Small intestine (tissue), 7 donors: ENCODE measurements at regions not wholly inside any gene's neighbourhood (a gene's known extent, or its start where the extent isn't known, plus 50 kb on each side); places are given as distances from the start of the nearest gene placed in this dataset.
"Not testable (repeated sequence)": the region's sequence is repeated elsewhere in the genome, so short reads cannot be mapped to it uniquely, and the experiment has no call there.

ENCODE experiments used
- DNase-seq, 2 donors: peaks; one replicate each; pipeline versions ENCODE4 v3.0.0 to v3.0.0-alpha.2; 2013
- FAIRE-seq: peaks from 2 replicates; lab custom pipeline; 2012; peaks lifted over from hg19 to GRCh38; lab: Jason Lieb, UNC
- H3K27ac ChIP-seq, 3 donors: one replicate each; pipeline ENCODE4 v1.5.1; 2013; ENCODE audit warnings: low read length in 2 of 3, mild to moderate bottlenecking in 2 of 3, control low read depth in 1 of 3, inconsistent platforms in 1 of 3, low read depth in 1 of 3, moderate library complexity in 1 of 3
- H3K27me3 ChIP-seq, 3 donors: one replicate each; pipeline ENCODE4 v1.6.1; 2013; ENCODE audit warnings: low read length in 3 of 3, inconsistent platforms in 1 of 3; ENCODE audit not compliant: control insufficient read depth in 3 of 3, insufficient read depth in 3 of 3
- H3K36me3 ChIP-seq, 3 donors: one replicate each; pipeline ENCODE4 v1.6.1; 2013; ENCODE audit warnings: low read length in 3 of 3, inconsistent platforms in 1 of 3, low read depth in 1 of 3, mild to moderate bottlenecking in 1 of 3, moderate library complexity in 1 of 3; ENCODE audit not compliant: control insufficient read depth in 3 of 3, insufficient read depth in 2 of 3
- H3K4me1 ChIP-seq, 3 donors: one replicate each; pipeline ENCODE4 v1.6.1; 2013; ENCODE audit warnings: low read length in 2 of 3, inconsistent platforms in 1 of 3, low read depth in 1 of 3, mild to moderate bottlenecking in 1 of 3, moderate library complexity in 1 of 3; ENCODE audit not compliant: control insufficient read depth in 3 of 3, insufficient read depth in 2 of 3
- H3K4me3 ChIP-seq, 3 donors: one replicate each; pipeline ENCODE4 v1.5.1; 2013; ENCODE audit warnings: low read length in 3 of 3, control low read depth in 1 of 3, inconsistent platforms in 1 of 3, low read depth in 1 of 3, mild to moderate bottlenecking in 1 of 3, moderate library complexity in 1 of 3
- H3K9me3 ChIP-seq, 2 donors: one replicate each; pipeline ENCODE4 v1.6.1; 2013; ENCODE audit warnings: low read depth in 1 of 2, low read length in 1 of 2; ENCODE audit not compliant: control insufficient read depth in 2 of 2, insufficient read depth in 1 of 2
- WGBS, 3 donors: extraction: QIAGEN DNeasy Blood & Tissue Kit; methylation state at CpG; one replicate each; pipeline ENCODE4 v1.1.7; 2013; 5-methylcytosine and 5-hydroxymethylcytosine counted together
- donor health status: healthy with polysubstance abuse.
- donor health status: control.
- donor health status: control.
- donor health status: Bipolar disorder and iron deficiency.
- donor health status: healthy.

- Histone ChIP-seq H3K27ac (no peak overlapping the region), H3K36me3 (no peaks in the 10 kb centered on the region), H3K4me1 (peaks cover 3 to 19% (median 5%) of the 10 kb centered on the region in 3 donors), H3K27me3 (no peaks in the 10 kb centered on the region), H3K9me3 (no peaks in the 10 kb centered on the region), H3K4me3 (no peak overlapping the region)
- no peak for FAIRE-seq
- no peak for DNase-seq
- WGBS, 3 donors: 82 to 98% (median 89%) methylated on average over 1 of the region's 1 CpG
These were observed 178.8 kb downstream of the NRIP1 start for GRCh38 chr21:14886001-14886400.

- FAIRE-seq: no peak
- WGBS, 3 donors: 83 to 88% (median 84%) methylated on average over 1 of the region's 1 CpG
- no peak overlapping the region for H3K4me3 ChIP-seq
- H3K27ac ChIP-seq: no peak overlapping the region
- H3K27me3 ChIP-seq: no peaks in the 10 kb centered on the region
- DNase-seq: no peak
- no peaks in the 10 kb centered on the region for H3K36me3 ChIP-seq
- H3K4me1 ChIP-seq: peaks cover 0 to 8% (median 3%) of the 10 kb centered on the region in 3 donors
- H3K9me3 ChIP-seq: no peaks in the 10 kb centered on the region
These were observed 181.4 kb downstream of the NRIP1 start for GRCh38 chr21:14883351-14883750.

GRCh38 chr21:14882545-14882944, 182.3 kb downstream of the NRIP1 start:
- not testable (repeated sequence) for DNase-seq, H3K4me3 ChIP-seq, FAIRE-seq, H3K36me3 ChIP-seq, H3K27ac ChIP-seq, H3K27me3 ChIP-seq, H3K9me3 ChIP-seq
- 85 to 87% (median 87%) methylated on average over 5 of the region's 5 CpGs for WGBS, 3 donors
- H3K4me1 ChIP-seq: peaks cover 0 to 12% (median 0%) of the 10 kb centered on the region in 3 donors

- Histone ChIP-seq H3K4me3 (no peak overlapping the region), H3K9me3 (no peaks in the 10 kb centered on the region), H3K27ac (no peak overlapping the region), H3K36me3 (no peaks in the 10 kb centered on the region), H3K4me1 (peaks cover 0 to 12% (median 1%) of the 10 kb centered on the region in 3 donors), H3K27me3 (no peaks in the 10 kb centered on the region)
- FAIRE-seq (no peak), DNase-seq (no peak)
- 86 to 97% (median 96%) methylated on average over 2 of the region's 2 CpGs for WGBS, 3 donors
These were observed 182.8 kb downstream of the NRIP1 start for GRCh38 chr21:14881863-14882499.

- DNase-seq: no peak
- Histone ChIP-seq H3K9me3 (no peaks in the 10 kb centered on the region), H3K27me3 (no peaks in the 10 kb centered on the region), H3K27ac (no peak overlapping the region), H3K4me1 (peaks cover 0 to 21% (median 3%) of the 10 kb centered on the region in 3 donors), H3K4me3 (no peak overlapping the region), H3K36me3 (no peaks in the 10 kb centered on the region)
- no peak for FAIRE-seq
- WGBS, 3 donors: 80 to 90% (median 85%) methylated on average over 2 of the region's 2 CpGs
These were observed 183.9 kb downstream of the NRIP1 start for GRCh38 chr21:14880922-14881321.

GRCh38 chr21:14879458-14879857, 185.3 kb downstream of the NRIP1 start:
- Histone ChIP-seq H3K4me3 (no peak overlapping the region), H3K27ac (no peak overlapping the region), H3K4me1 (peaks cover 0 to 32% (median 9%) of the 10 kb centered on the region in 3 donors), H3K9me3 (no peaks in the 10 kb centered on the region), H3K36me3 (no peaks in the 10 kb centered on the region), H3K27me3 (no peaks in the 10 kb centered on the region)
- DNase-seq (no peak), FAIRE-seq (no peak)
- 60 to 82% (median 78%) methylated on average over 3 of the region's 3 CpGs for WGBS, 3 donors

- DNase-seq (no peak), FAIRE-seq (no peak)
- H3K9me3 ChIP-seq: no peaks in the 10 kb centered on the region
- 60 to 77% (median 75%) methylated on average over 5 of the region's 5 CpGs for WGBS, 3 donors
- H3K4me3 ChIP-seq: no peak overlapping the region
- peaks cover 0 to 32% (median 9%) of the 10 kb centered on the region in 3 donors for H3K4me1 ChIP-seq
- H3K36me3 ChIP-seq: no peaks in the 10 kb centered on the region
- H3K27ac ChIP-seq: no peak overlapping the region
- no peaks in the 10 kb centered on the region for H3K27me3 ChIP-seq
These were observed 185.8 kb downstream of the NRIP1 start for GRCh38 chr21:14878971-14879370.

- H3K27ac ChIP-seq: peak overlapping the region; percentile 12 to 71 (median 20)
- peak; percentile 88 to 91 for DNase-seq
- H3K4me1 ChIP-seq: peaks cover 0 to 32% (median 9%) of the 10 kb centered on the region in 3 donors
- no peak overlapping the region for H3K4me3 ChIP-seq
- peak; percentile 5 for FAIRE-seq
- 2 to 20% (median 3%) methylated on average over 2 of the region's 2 CpGs for WGBS, 3 donors
- H3K36me3 ChIP-seq: no peaks in the 10 kb centered on the region
- no peaks in the 10 kb centered on the region for H3K9me3 ChIP-seq
- H3K27me3 ChIP-seq: no peaks in the 10 kb centered on the region
These were observed 187.1 kb downstream of the NRIP1 start for GRCh38 chr21:14877581-14878228.
